ENCODE measurements at regions not wholly inside any gene's neighbourhood (a gene's known extent, or its start where the extent isn't known, plus 50 kb on each side); places are given as distances from the start of the nearest gene placed in this dataset.

- H3K27ac Mint-ChIP-seq (ENCODE audit: unreplicated experiment), result no peak overlapping the region
- H3K4me3 Mint-ChIP-seq (ENCODE audit: unreplicated experiment), result no peak overlapping the region
- no peak for TF ChIP-seq CTCF (IDR thresholded peaks at IDR 0.05)
- no peak for DNase-seq (ENCODE audit: low spot score)
- no peaks in the 10 kb centered on the region for H3K9me3 Mint-ChIP-seq (ENCODE audit: low read depth)
- H3K4me1 Mint-ChIP-seq (ENCODE audit: low read depth), result no peaks in the 10 kb centered on the region
- H3K27me3 Mint-ChIP-seq (ENCODE audit: low read depth), result peaks cover 21% of the 10 kb centered on the region
- no peaks in the 10 kb centered on the region for H3K36me3 Mint-ChIP-seq (ENCODE audit: low read depth)
These were observed 65.8 kb upstream of the SHISA2 start for GRCh38 chr13:26117620-26118019.

DNA sequence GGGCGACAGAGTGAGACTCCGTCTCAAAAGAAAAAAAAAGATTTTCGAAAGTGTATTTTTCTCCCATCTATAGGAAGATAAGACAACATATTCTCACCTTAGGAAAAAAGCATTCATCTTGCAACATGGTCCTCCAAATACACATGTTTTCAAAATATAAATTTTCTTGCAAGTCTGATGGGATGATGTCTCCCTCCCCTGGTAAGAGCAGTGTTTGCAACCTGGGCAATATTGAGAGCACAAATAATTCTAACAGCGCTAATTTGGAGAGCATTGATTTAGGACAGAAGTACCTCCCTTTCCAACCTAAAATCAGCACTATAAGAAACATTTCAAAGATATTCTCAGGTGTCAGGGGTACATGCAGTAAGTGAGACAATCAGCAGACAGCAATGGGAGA is 61.0 kb upstream of the SHISA2 start:
- peak; percentile 75 for TF ChIP-seq CTCF (IDR thresholded peaks at IDR 0.05)
- Mint-ChIP-seq H3K27ac (ENCODE audit: unreplicated experiment) (no peak overlapping the region), H3K4me3 (ENCODE audit: unreplicated experiment) (no peak overlapping the region), H3K4me1 (ENCODE audit: low read depth) (no peaks in the 10 kb centered on the region), H3K36me3 (ENCODE audit: low read depth) (no peaks in the 10 kb centered on the region), H3K27me3 (ENCODE audit: low read depth) (peaks cover 12% of the 10 kb centered on the region), H3K9me3 (ENCODE audit: low read depth) (no peaks in the 10 kb centered on the region)
- no peak for DNase-seq (ENCODE audit: low spot score)

- Mint-ChIP-seq H3K36me3 (ENCODE audit: low read depth) (no peaks in the 10 kb centered on the region), H3K4me3 (ENCODE audit: unreplicated experiment) (no peak overlapping the region), H3K9me3 (ENCODE audit: low read depth) (no peaks in the 10 kb centered on the region), H3K27me3 (ENCODE audit: low read depth) (peaks cover 6% of the 10 kb centered on the region), H3K27ac (ENCODE audit: unreplicated experiment) (no peak overlapping the region), H3K4me1 (ENCODE audit: low read depth) (no peaks in the 10 kb centered on the region)
- TF ChIP-seq CTCF (IDR thresholded peaks at IDR 0.05), result no peak
- DNase-seq (ENCODE audit: low spot score), result no peak
These were observed 60.0 kb upstream of the SHISA2 start for GRCh38 chr13:26111797-26112196.

All from chondrocyte (in vitro differentiated cells).